B cell (primary cell): ENCODE measurements at regions not wholly inside any gene's neighbourhood (a gene's known extent, or its start where the extent isn't known, plus 50 kb on each side); places are given as distances from the start of the nearest gene placed in this dataset.

Source experiments
- ATAC-seq: fragments of 200-7000 bp; cut with Tn5 transposase; one replicate; pipeline ENCODE4 v1.10.0; 2021; ENCODE audit warnings: low read depth, mild to moderate bottlenecking, moderate number of reproducible peaks, moderate library complexity
- CTCF ChIA-PET: fragments of 350-600 bp; sonication (Branson Sonifier 250); formaldehyde crosslinking; loops from one replicate; lab custom pipeline; 2021; ENCODE audit warnings: antibody characterized with exemption, inconsistent platforms; lab: Charles Lee
- POLR2A ChIA-PET: fragments of 350-600 bp; sonication (Branson Sonifier 250); formaldehyde crosslinking; loops from one replicate; lab custom pipeline; 2021; ENCODE audit warnings: antibody characterized with exemption; lab: Charles Lee
- DNase-seq: peaks from one replicate; pipeline ENCODE4 v3.0.0; 2013
- H2AFZ ChIP-seq: 2 replicates; pipeline ENCODE4 v1.6.1; 2012; ENCODE audit warnings: mild to moderate bottlenecking, low read depth, low read length; ENCODE audit not compliant: insufficient read depth, poor library complexity, severe bottlenecking
- H3K27ac ChIP-seq, 2 donors: 1 replicate in 1 of 2; 2 replicates in 1 of 2; pipeline ENCODE4 v1.5.1; 2012 to 2013; ENCODE audit warnings: low read length in 2 of 2, mild to moderate bottlenecking in 2 of 2, moderate library complexity in 1 of 2
- H3K27me3 ChIP-seq, 4 experiments: fragments of 200-600 bp in 1 of 4; sonication (generic) in 1 of 4; replicated peaks in 1 of 4; 1 replicate in 2 of 4; 2 replicates in 2 of 4; pipeline versions ENCODE4 v1.6.1 to v1.7.0; 2013 to 2016; ENCODE audit warnings: low read length in 3 of 4, mild to moderate bottlenecking in 2 of 4, mixed read lengths in 1 of 4, moderate library complexity in 1 of 4; ENCODE audit not compliant: insufficient read depth in 4 of 4, control insufficient read depth in 3 of 4; ENCODE audit errors: control extremely low read depth in 1 of 4
- H3K36me3 ChIP-seq, 2 experiments: replicated peaks in 1 of 2; 1 replicate in 1 of 2; 2 replicates in 1 of 2; pipeline versions ENCODE4 v1.6.1 to v1.7.1; 2013; ENCODE audit warnings: low read length in 1 of 2; ENCODE audit not compliant: insufficient read depth in 2 of 2, control insufficient read depth in 1 of 2; ENCODE audit errors: control extremely low read depth in 1 of 2, extremely low read depth in 1 of 2
- H3K4me1 ChIP-seq, 2 donors: fragments of 200-600 bp in 1 of 2; sonication (generic) in 1 of 2; 1 replicate in 1 of 2; 2 replicates in 1 of 2; pipeline versions ENCODE4 v1.5.1 to v1.6.1; 2013 to 2017; ENCODE audit warnings: low read length in 2 of 2; ENCODE audit not compliant: control insufficient read depth in 2 of 2, insufficient read depth in 2 of 2
- H3K4me2 ChIP-seq: replicated peaks from 2 replicates; pipeline ENCODE3; 2012; ENCODE audit warnings: mild to moderate bottlenecking, low read depth, low read length; ENCODE audit not compliant: poor library complexity, severe bottlenecking
- H3K4me3 ChIP-seq, 5 experiments: fragments of 200-600 bp in 1 of 5; sonication (generic) in 1 of 5; 1 replicate in 3 of 5; 2 replicates in 2 of 5; pipeline versions ENCODE4 v1.5.1 to v1.7.0; 2011 to 2016; ENCODE audit warnings: low read length in 4 of 5, mild to moderate bottlenecking in 4 of 5, low read depth in 2 of 5, control low read depth in 1 of 5, moderate library complexity in 1 of 5; ENCODE audit not compliant: insufficient read depth in 1 of 5; ENCODE audit errors: control extremely low read depth in 1 of 5, extremely low read depth in 1 of 5
- H3K79me2 ChIP-seq: fragments of 200-600 bp; sonication (generic); one replicate; pipeline ENCODE4 v1.6.0; 2016; ENCODE audit warnings: low read length; ENCODE audit not compliant: control insufficient read depth, insufficient read depth
- H3K9ac ChIP-seq: fragments of 200-600 bp; sonication (generic); 2 replicates; pipeline ENCODE4 v1.6.1; 2017; ENCODE audit warnings: mild to moderate bottlenecking, low read length, moderate library complexity
- H3K9me3 ChIP-seq, 3 donors: one replicate each; pipeline versions ENCODE4 v1.6.1 to v1.7.1; 2013; ENCODE audit warnings: low read length in 2 of 3; ENCODE audit not compliant: control insufficient read depth in 2 of 3, insufficient read depth in 1 of 3; ENCODE audit errors: control extremely low read depth in 1 of 3
- H4K20me1 ChIP-seq: 2 replicates; pipeline ENCODE4 v1.6.0; 2012; ENCODE audit warnings: mild to moderate bottlenecking, low read length; ENCODE audit not compliant: insufficient read depth, control insufficient read depth, poor library complexity, severe bottlenecking
- H3K27ac Mint-ChIP-seq: one replicate; pipeline ENCODE4 v1.8.0; 2021; ENCODE audit warnings: mixed read lengths
- H3K27me3 Mint-ChIP-seq: one replicate; pipeline ENCODE4 v1.8.0; 2021; ENCODE audit warnings: mixed read lengths
- H3K4me1 Mint-ChIP-seq: one replicate; pipeline ENCODE4 v1.8.0; 2021; ENCODE audit warnings: mixed read lengths
- H3K4me3 Mint-ChIP-seq: one replicate; pipeline ENCODE4 v1.8.0; 2021; ENCODE audit warnings: mixed read lengths
- H3K9me3 Mint-ChIP-seq: one replicate; pipeline ENCODE4 v1.8.0; 2022; ENCODE audit warnings: mixed read lengths; ENCODE audit not compliant: insufficient read depth
- CTCF ChIP-seq: fragments of 200-600 bp; IDR thresholded peaks from one replicate; pipeline ENCODE4 v1.8.0; 2022; ENCODE audit warnings: antibody characterized with exemption, mild to moderate bottlenecking
- EZH2 ChIP-seq: IDR thresholded peaks from 2 replicates; pipeline ENCODE4 v1.6.1; 2012; ENCODE audit warnings: borderline replicate concordance, low read depth, mild to moderate bottlenecking, moderate library complexity, low read length; ENCODE audit not compliant: insufficient read depth, poor library complexity, severe bottlenecking
- WGBS: methylation state at CpG from one replicate; pipeline ENCODE4 v1.1.5; 2013; ENCODE audit warnings: missing lambda C conversion rate; ENCODE audit not compliant: insufficient coverage; 5-methylcytosine and 5-hydroxymethylcytosine counted together
- intact Hi-C: fragments of 100-400 bp; cut with micrococcal nuclease; formaldehyde crosslinking; loops from one replicate; pipeline ENCODE4 v1.10.0; 2022

DNA sequence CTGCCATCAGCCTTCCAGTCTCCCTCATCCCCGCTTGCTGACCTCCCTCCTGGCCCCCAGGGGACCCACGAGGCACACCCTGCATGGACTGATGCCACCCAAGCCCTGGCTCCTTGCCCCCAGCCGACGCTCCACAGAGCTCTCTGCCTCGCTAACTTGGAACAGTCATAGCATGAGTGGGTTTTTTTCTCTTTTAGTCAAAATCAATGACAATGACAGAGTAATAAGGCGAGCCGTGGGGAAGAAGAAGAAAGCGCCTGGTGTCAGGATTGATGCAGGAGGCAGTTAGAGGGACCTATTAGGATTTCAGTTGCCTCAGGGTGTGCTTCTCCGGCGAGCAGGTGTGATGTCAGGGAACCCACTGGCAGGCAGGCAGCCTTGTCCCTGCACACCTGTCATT, 176.3 kb upstream of the TNRC6C start:
- H3K9ac ChIP-seq = no peak overlapping the region
- peaks cover 0 to 3% of the 10 kb centered on the region in 2 donors for H3K4me1 ChIP-seq
- intact Hi-C loops = no loop called here
- Mint-ChIP-seq H3K27ac (no peak overlapping the region), H3K4me1 (peaks cover 8% of the 10 kb centered on the region), H3K9me3 (no peaks in the 10 kb centered on the region), H3K4me3 (no peak overlapping the region), H3K27me3 (peaks cover 34% of the 10 kb centered on the region)
- no peak overlapping the region for H2AFZ ChIP-seq
- no peak for TF ChIP-seq EZH2
- no peak for TF ChIP-seq CTCF
- no peak overlapping the region for H3K4me3 ChIP-seq
- H3K36me3 ChIP-seq = no peaks in the 10 kb centered on the region
- no peak overlapping the region for H3K27ac ChIP-seq
- DNase-seq (no peak), ATAC-seq (no peak)
- no peak overlapping the region for H3K4me2 ChIP-seq
- H3K79me2 ChIP-seq = no peaks in the 10 kb centered on the region
- WGBS = 70% methylated on average over 7 of the region's 10 CpGs
- peaks cover 0 to 7% (median 0%) of the 10 kb centered on the region in 3 donors for H3K9me3 ChIP-seq
- peaks cover 0 to 28% (median 0%) of the 10 kb centered on the region in 4 experiments for H3K27me3 ChIP-seq
- ChIA-PET CTCF (no interaction called here), POLR2A (no interaction called here)
- no peaks in the 10 kb centered on the region for H4K20me1 ChIP-seq

DNA sequence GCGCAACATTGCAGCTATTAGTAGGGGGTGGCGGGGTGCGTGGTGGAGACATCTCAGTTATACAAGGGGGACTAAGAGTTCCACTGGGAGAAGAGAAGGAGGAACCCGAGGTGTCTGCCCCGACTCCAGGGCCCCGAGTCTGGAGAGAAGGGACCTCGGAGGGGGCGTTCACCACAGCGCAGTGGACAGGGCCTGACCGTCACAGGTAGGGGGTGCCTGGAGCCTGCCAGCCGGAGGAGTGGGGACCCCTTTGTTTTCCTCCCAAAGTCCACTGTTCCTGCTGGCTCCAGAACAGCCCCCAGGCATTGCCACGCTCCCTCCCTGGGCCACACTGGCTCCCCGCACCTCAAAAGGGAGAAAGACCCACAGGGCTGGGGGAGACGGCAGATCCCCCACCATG, 175.9 kb upstream of the TNRC6C start:
- no peaks in the 10 kb centered on the region for H3K9me3 Mint-ChIP-seq
- intact Hi-C loops = no loop called here
- Histone ChIP-seq H3K9me3 (peaks cover 0 to 7% (median 0%) of the 10 kb centered on the region in 3 donors), H3K4me1 (peaks cover 0 to 3% of the 10 kb centered on the region in 2 donors), H3K4me2 (no peak overlapping the region), H3K27me3 (peaks cover 0 to 28% (median 0%) of the 10 kb centered on the region in 4 experiments), H3K79me2 (no peaks in the 10 kb centered on the region), H3K4me3 (no peak overlapping the region), H4K20me1 (no peaks in the 10 kb centered on the region), H3K9ac (no peak overlapping the region), H2AFZ (no peak overlapping the region), H3K27ac (no peak overlapping the region), H3K36me3 (no peaks in the 10 kb centered on the region)
- ATAC-seq (no peak), DNase-seq (no peak)
- peaks cover 8% of the 10 kb centered on the region for H3K4me1 Mint-ChIP-seq
- no peak overlapping the region for H3K27ac Mint-ChIP-seq
- WGBS = 85% methylated on average over 13 of the region's 14 CpGs
- ChIA-PET CTCF (no interaction called here), POLR2A (interaction anchor here (0.5 kb wide), 1 partner anchor 516 kb away, joined by 7 read pairs; no protein-coding TSS in a partner anchor)
- H3K4me3 Mint-ChIP-seq = no peak overlapping the region
- H3K27me3 Mint-ChIP-seq = peaks cover 38% of the 10 kb centered on the region
- no peak for TF ChIP-seq EZH2
- TF ChIP-seq CTCF = no peak
